ENCODE measurements at regions not wholly inside any gene's neighbourhood (a gene's known extent, or its start where the extent isn't known, plus 50 kb on each side); places are given as distances from the start of the nearest gene placed in this dataset.
"Not testable (repeated sequence)": the region's sequence is repeated elsewhere in the genome, so short reads cannot be mapped to it uniquely, and the experiment has no call there.

DNA sequence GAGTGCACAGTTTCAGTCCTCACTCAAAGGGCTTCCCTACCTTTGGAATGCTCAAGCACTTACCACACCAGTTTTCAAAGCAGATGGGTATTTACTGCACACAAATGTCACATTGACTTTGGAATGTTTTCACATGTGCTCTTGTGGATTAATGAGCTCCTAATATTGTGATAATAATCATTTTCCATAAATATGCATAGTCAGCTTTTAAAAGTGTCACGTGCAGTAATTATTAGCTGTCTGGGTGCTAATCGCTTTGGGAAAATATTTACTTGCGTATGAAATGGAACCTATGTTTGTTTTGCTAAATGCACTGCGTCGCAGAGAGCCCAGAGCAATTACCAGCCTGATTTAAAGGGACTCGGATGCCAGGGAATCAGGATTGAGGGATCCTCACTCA, 229.3 kb downstream of the SMAD2 start:
- H3K9me3 ChIP-seq (ENCODE audit: low read depth, low read length) = no peaks in the 10 kb centered on the region
- no peak for TF ChIP-seq FOXP2 (optimal IDR thresholded peaks at IDR 0.05; ENCODE audit: control extremely low read depth, extremely low read length, insufficient read depth)
- TF ChIP-seq EZH2 (IDR thresholded peaks at IDR 0.05) = no peak
- no peak for TF ChIP-seq POLR2AphosphoS5 (IDR thresholded peaks at IDR 0.05; ENCODE audit: borderline replicate concordance, low read depth, low read length)
- no peak overlapping the region for H3K27ac ChIP-seq
- no peak for DNase-seq (ENCODE audit: low read depth, low spot score)
- H3K9ac ChIP-seq (ENCODE audit: insufficient read length) = no peak overlapping the region
- H3K4me3 ChIP-seq = no peak overlapping the region
- no peaks in the 10 kb centered on the region for H3K36me3 ChIP-seq (ENCODE audit: insufficient read depth, low read length)

DNA sequence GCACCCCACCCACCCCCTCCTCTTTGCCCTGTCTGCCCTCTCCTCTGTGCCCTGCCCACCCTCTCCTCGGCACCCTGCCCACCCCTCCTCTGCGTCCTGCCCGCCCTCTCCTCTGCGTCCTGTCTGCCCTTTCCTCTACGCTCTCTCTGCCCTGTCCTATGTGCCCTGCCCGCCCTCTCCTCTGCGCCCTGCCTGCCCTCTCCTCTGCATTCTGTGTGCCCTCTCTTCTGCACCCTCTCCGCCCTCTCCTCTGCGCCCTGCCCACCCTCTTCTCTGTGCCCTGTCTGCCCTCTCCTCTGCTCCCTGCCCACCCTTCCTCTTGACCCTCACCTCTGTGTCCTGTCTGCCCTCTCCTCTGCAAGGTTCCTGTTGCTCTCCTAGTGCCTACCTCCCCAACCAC, 233.6 kb downstream of the SMAD2 start:
- TF ChIP-seq FOXP2 (optimal IDR thresholded peaks at IDR 0.05; ENCODE audit: control extremely low read depth, extremely low read length, insufficient read depth) (no peak), EZH2 (IDR thresholded peaks at IDR 0.05) (no peak), POLR2AphosphoS5 (IDR thresholded peaks at IDR 0.05; ENCODE audit: borderline replicate concordance, low read depth, low read length) (no peak)
- Histone ChIP-seq H3K36me3 (ENCODE audit: insufficient read depth, low read length) (no peaks in the 10 kb centered on the region), H3K27ac (no peak overlapping the region), H3K9ac (ENCODE audit: insufficient read length) (no peak overlapping the region), H3K4me3 (no peak overlapping the region), H3K9me3 (ENCODE audit: low read depth, low read length) (no peaks in the 10 kb centered on the region)
- DNase-seq (ENCODE audit: low read depth, low spot score) = no peak

DNA sequence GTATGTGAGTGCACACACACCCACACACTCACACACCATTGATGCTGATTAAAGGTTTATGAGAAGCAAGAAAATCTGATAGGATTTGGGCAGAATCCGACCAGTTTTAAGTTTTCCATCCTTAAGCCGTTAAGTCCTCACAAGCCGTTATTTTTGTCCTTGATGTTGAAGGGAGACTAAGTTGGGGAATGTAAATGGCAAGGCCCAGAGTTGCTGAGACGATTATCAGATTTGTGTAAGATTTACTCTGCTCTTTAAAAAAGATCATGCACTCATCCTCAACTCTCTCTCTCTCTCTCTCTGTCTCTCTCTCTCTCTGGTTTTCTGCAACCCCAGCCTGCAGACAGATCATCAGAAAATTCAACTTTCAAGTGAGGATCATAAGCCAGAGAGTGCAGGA, 238.8 kb downstream of the SMAD2 start:
- H3K36me3 ChIP-seq (ENCODE audit: insufficient read depth, low read length) = no peaks in the 10 kb centered on the region
- no peak overlapping the region for H3K4me3 ChIP-seq
- H3K27ac ChIP-seq = no peak overlapping the region
- no peak for TF ChIP-seq EZH2 (IDR thresholded peaks at IDR 0.05)
- TF ChIP-seq FOXP2 (optimal IDR thresholded peaks at IDR 0.05; ENCODE audit: control extremely low read depth, extremely low read length, insufficient read depth) = no peak
- no peak for TF ChIP-seq POLR2AphosphoS5 (IDR thresholded peaks at IDR 0.05; ENCODE audit: borderline replicate concordance, low read depth, low read length)
- H3K9ac ChIP-seq (ENCODE audit: insufficient read length) = no peak overlapping the region
- H3K9me3 ChIP-seq (ENCODE audit: low read depth, low read length) = no peaks in the 10 kb centered on the region
- DNase-seq (ENCODE audit: low read depth, low spot score) = no peak

GRCh38 chr18:47690778-47691177, 239.7 kb downstream of the SMAD2 start:
- not testable (repeated sequence) for H3K9me3 ChIP-seq (ENCODE audit: low read depth, low read length); H3K4me3 ChIP-seq; DNase-seq (ENCODE audit: low read depth, low spot score); H3K36me3 ChIP-seq (ENCODE audit: insufficient read depth, low read length); H3K27ac ChIP-seq; H3K9ac ChIP-seq (ENCODE audit: insufficient read length)

DNA sequence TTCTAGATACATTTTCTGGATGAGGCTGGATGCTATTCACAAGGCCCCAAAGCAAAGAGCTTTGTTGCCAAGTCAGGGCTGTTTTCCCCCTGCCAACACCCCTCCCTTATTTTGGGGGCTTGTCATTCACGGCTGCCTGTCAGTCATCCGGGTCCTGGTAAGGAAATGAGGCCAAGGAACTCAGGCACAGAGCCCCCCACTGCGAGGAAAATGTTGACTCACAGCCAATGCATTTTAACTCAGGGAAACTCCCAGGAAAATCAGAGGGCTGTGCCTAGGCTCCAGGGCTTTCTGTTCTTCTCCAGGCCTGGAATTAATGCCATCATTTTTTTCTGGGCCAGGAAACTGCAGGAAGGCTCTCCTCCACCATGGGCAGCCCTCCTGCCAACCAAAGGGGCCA, 241.1 kb downstream of the SMAD2 start:
- no peaks in the 10 kb centered on the region for H3K36me3 ChIP-seq (ENCODE audit: insufficient read depth, low read length)

DNA sequence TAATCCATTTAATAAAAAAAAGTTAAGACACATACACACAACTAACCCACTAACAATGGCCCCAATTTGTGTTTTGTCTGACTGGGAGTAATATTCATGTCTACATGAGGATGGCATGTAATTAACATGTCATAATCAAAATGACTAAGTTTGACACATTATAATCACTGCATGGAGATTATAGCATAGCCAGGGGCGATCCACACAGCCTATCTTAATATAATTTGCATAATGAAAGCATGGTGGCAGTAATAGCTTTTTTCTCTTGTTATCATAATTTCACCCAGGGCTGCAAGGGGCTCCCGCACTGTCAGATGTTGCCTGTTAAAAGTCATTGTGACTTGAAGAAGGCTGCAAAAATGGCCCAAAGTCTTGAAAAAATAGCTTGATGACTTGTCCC, 243.7 kb downstream of the SMAD2 start:
- no peaks in the 10 kb centered on the region for H3K9me3 ChIP-seq (ENCODE audit: low read depth, low read length)
- H3K27ac ChIP-seq = no peak overlapping the region
- no peaks in the 10 kb centered on the region for H3K36me3 ChIP-seq (ENCODE audit: insufficient read depth, low read length)
- H3K4me3 ChIP-seq = no peak overlapping the region
- DNase-seq (ENCODE audit: low read depth, low spot score) = no peak
- no peak overlapping the region for H3K9ac ChIP-seq (ENCODE audit: insufficient read length)
- TF ChIP-seq POLR2AphosphoS5 (IDR thresholded peaks at IDR 0.05; ENCODE audit: borderline replicate concordance, low read depth, low read length) (no peak), EZH2 (IDR thresholded peaks at IDR 0.05) (no peak), FOXP2 (optimal IDR thresholded peaks at IDR 0.05; ENCODE audit: control extremely low read depth, extremely low read length, insufficient read depth) (no peak)

More for the DNA sequence above, 241.1 kb downstream of the SMAD2 start:
- no peaks in the 10 kb centered on the region for H3K9me3 ChIP-seq (ENCODE audit: low read depth, low read length)
- no peak for TF ChIP-seq FOXP2 (optimal IDR thresholded peaks at IDR 0.05; ENCODE audit: control extremely low read depth, extremely low read length, insufficient read depth)
- no peak for TF ChIP-seq EZH2 (IDR thresholded peaks at IDR 0.05)
- no peak overlapping the region for H3K4me3 ChIP-seq
- H3K27ac ChIP-seq = no peak overlapping the region
- no peak overlapping the region for H3K9ac ChIP-seq (ENCODE audit: insufficient read length)
- no peak for DNase-seq (ENCODE audit: low read depth, low spot score)

GRCh38 chr18:47683774-47684173, 246.7 kb downstream of the SMAD2 start:
- DNase-seq (ENCODE audit: low read depth, low spot score) = no peak
- H3K36me3 ChIP-seq (ENCODE audit: insufficient read depth, low read length) = no peaks in the 10 kb centered on the region
- TF ChIP-seq FOXP2 (optimal IDR thresholded peaks at IDR 0.05; ENCODE audit: control extremely low read depth, extremely low read length, insufficient read depth) = no peak
- TF ChIP-seq POLR2AphosphoS5 (IDR thresholded peaks at IDR 0.05; ENCODE audit: borderline replicate concordance, low read depth, low read length) = no peak
- TF ChIP-seq EZH2 (IDR thresholded peaks at IDR 0.05) = no peak
- no peak overlapping the region for H3K9ac ChIP-seq (ENCODE audit: insufficient read length)
- H3K4me3 ChIP-seq = no peak overlapping the region
- no peak overlapping the region for H3K27ac ChIP-seq
- no peaks in the 10 kb centered on the region for H3K9me3 ChIP-seq (ENCODE audit: low read depth, low read length)

DNA sequence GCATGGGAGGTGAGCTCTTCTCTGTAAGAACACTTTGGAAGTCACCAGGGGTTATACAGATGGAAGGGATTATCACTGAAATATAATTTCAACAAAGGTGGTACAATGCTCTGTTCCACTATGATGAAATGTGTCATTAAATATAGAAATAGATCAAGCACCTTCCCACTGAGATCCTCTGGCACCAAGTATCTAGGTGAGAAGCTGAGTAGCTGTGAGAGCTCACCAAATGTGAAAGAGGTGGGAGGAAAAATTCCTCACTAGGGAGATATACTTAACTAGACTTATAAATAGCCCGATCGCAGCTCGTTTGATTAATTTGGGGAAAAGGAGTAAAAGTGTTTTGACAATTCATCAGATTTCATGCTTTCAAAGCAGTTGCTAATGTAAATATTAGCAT, 247.6 kb downstream of the SMAD2 start:
- Histone ChIP-seq H3K27ac (no peak overlapping the region), H3K36me3 (ENCODE audit: insufficient read depth, low read length) (no peaks in the 10 kb centered on the region), H3K4me3 (no peak overlapping the region), H3K9ac (ENCODE audit: insufficient read length) (no peak overlapping the region), H3K9me3 (ENCODE audit: low read depth, low read length) (no peaks in the 10 kb centered on the region)
- no peak for DNase-seq (ENCODE audit: low read depth, low spot score)
- TF ChIP-seq EZH2 (IDR thresholded peaks at IDR 0.05) (no peak), FOXP2 (optimal IDR thresholded peaks at IDR 0.05; ENCODE audit: control extremely low read depth, extremely low read length, insufficient read depth) (no peak), POLR2AphosphoS5 (IDR thresholded peaks at IDR 0.05; ENCODE audit: borderline replicate concordance, low read depth, low read length) (no peak)

DNA sequence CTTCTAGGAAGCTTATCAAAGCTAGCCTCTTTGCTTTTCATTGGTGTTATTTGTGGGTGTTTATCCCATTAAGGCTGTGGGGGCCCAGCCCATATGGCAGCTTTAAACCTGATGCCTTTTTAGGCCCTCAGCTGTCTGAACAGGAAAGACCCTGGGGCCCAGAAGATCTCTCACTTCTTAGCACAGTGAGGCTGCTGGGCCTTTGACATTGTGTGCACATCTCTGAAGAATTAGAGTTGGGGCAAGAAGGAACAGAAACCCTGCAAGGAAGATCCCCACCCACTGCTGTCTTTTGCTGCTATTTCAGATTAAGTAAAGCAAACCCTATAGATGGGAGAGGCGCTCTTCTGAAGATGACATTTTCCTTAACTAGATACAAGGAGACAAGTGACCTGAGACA, 250.0 kb downstream of the SMAD2 start:
- no peak for DNase-seq (ENCODE audit: low read depth, low spot score)
- no peak overlapping the region for H3K4me3 ChIP-seq
- H3K9ac ChIP-seq (ENCODE audit: insufficient read length) = no peak overlapping the region
- no peaks in the 10 kb centered on the region for H3K9me3 ChIP-seq (ENCODE audit: low read depth, low read length)
- no peaks in the 10 kb centered on the region for H3K36me3 ChIP-seq (ENCODE audit: insufficient read depth, low read length)
- no peak overlapping the region for H3K27ac ChIP-seq
- TF ChIP-seq FOXP2 (optimal IDR thresholded peaks at IDR 0.05; ENCODE audit: control extremely low read depth, extremely low read length, insufficient read depth) (no peak), EZH2 (IDR thresholded peaks at IDR 0.05) (no peak), POLR2AphosphoS5 (IDR thresholded peaks at IDR 0.05; ENCODE audit: borderline replicate concordance, low read depth, low read length) (no peak)
